T1000 (cell line): ENCODE measurements at regions not wholly inside any gene's neighbourhood (a gene's known extent, or its start where the extent isn't known, plus 50 kb on each side); places are given as distances from the start of the nearest gene placed in this dataset.
"Not testable (repeated sequence)": the region's sequence is repeated elsewhere in the genome, so short reads cannot be mapped to it uniquely, and the experiment has no call there.

Source experiments
- DNase-seq: peaks from one replicate; lab custom pipeline; 2025; ENCODE audit warnings: mixed read lengths; lab: John Stamatoyannopoulos, UW

DNA sequence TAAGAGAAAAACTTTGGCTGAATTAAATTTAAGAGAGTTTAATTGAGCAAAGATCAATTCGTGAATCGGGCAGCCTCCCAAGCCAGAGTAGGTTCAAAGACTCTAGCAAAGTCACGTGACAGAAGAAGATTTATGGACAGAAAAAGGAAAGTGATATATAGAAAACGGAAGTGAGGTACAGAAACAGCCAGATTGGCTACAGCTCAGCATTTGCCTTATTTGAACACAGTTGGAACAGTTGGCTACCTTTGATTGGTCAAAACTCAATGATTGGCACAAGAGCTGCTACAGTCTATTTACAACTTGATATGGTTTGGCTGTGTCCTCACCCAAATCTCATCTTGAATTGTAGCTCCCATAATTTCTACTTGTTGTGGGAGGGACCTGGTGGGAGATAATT, 102.6 kb downstream of the PLG start:
- no peak for DNase-seq

DNA sequence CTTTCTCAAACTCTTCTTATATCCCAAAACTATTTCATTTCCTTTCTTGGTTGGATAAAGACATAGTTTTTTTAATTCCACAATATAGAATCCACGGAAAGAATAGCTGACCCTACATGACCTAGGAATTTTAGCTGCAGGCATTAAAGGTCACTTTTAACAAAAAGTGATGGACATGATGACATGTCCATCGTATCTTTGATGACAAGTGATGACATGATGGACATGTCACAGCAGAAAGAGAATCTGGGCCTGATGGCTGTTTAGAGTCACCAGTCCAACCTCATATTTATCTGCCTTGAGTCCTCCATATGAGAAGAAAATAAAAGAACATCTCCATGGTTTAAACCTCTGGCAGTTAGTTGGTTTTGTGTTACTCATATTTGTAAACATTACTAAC, 106.2 kb downstream of the PLG start:
- no peak for DNase-seq

DNA sequence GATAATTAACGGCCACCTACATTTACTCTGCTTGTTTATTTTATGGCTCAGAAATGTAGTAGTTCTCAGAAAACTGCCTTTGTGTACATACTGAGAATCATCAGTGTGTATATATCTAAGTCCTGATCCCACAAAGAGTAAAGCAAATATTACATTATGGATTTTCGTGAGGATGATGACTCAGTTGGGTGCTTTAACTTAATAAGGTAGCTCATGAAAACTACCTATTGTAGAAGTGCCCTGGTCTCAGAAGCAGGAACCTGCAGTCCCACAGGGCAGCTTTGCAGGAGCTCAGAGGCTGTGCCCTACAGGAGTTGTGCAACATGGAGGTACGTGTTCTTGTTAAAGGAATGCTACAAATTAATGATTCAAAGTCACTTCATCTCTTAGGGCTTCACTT, 108.2 kb downstream of the PLG start:
- DNase-seq, result no peak

DNA sequence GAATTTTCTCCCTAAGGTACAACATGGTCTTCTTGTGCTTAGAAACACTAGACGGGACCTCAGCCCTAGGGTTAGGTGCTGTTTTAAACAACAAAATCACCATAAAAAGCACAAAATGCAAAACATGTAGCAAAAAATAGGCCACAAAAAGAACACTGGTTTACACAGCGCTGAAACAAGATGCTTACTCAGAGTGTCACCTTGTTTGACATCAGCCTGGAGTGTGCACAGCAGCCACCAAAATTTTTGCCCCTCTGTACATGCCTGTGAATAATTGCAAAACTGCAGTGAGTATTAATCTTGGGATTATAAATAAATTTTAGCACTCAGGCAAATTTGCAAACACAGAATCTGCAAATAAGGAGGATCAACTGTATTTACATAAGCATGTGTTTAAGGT, 110.1 kb downstream of the PLG start:
- no peak for DNase-seq

DNA sequence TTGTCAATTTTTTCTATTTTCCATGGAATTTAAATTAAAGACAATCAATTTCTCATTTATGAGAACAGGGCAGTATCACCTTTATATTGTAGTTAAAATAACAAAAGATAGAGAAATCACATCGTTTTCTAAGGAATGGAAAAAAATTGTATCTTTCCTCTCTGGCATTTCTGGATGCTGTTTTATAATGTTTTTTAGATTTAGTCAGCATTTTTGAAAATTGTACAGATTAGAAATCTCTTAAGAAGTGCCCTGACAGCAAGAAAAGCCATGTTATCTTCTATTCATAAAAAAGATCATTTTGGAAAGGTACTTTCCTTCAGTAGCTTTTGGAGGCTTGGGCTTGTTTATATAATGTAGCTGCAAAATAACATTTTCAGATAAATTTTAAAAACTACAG, 116.9 kb downstream of the PLG start:
- no peak for DNase-seq

DNA sequence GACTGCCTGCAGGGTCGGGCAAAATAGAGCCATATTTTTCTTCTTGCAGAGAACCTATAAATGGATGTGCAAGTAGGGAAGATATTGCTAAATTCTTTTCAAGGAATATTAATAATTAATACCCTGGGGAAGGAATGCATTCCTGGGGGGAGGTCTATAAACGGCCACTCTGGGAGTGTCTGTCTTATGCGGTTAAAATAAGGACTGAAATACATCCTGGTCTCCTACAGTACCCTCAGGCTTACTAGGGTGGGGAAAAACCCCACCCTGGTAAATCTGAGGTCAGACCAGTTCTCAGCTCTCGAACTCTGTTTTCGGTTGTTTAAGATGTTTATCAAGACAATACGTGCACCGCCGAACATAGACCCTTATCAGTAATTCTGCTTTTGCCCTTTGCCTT, 118.6 kb downstream of the PLG start:
- not testable (repeated sequence) for DNase-seq

DNA sequence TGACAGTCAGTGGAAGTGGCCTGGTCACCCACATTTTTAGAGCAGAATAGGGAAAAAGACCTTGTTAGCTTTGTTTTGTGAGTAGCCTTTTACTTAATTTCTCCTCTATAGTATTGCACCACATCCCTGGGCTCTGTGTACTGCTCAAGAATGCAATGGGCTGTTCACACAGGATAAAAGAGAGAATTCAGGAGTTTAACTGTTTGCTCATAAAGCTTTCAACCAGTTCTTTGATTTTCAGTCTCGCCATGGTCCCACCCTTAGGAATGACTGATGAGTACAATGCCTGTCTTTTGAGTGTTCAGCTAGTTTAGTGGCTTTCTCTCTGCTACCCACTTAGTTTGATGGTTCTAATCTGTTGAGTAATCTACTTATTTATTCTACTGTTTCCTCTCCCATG, 129.7 kb downstream of the PLG start:
- no peak for DNase-seq

DNA sequence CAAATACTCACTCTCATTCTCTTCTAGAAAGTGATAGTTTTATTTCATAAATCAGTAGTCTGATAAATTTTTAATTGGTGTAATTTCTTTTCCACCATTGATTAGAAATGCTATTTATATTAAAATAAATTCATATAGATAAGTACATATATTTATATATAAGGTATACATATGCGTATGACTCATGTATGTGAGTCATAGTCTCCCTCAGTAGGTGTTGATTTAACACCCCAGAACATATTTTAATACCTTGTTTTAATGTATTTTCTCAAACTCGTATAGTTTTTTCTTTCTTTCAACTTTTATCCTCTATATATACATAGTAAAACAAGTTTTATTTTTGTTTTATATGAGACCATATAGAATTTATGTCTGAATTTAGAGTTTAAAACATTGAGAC, 130.4 kb downstream of the PLG start:
- DNase-seq, result no peak

DNA sequence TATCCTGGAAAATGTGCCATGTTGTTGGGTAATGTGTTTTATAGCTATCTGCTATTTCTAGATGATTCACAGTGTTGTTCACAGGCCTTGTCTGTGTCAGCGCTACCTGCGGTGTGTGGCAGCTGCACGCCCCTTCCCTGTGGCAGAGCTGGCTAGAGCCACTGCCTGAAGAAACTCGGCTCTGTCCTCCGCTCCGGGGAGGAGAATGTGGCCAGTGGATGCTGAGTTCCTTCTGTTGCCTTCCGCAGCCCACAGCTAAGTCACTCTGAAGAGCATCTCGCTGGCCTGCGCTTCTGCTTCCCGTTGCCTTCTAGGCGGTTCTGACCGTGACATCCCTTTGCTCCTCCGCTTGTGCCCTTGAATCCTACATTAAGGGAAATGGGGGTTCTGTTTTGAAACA, 135.1 kb downstream of the PLG start:
- DNase-seq, result no peak

DNA sequence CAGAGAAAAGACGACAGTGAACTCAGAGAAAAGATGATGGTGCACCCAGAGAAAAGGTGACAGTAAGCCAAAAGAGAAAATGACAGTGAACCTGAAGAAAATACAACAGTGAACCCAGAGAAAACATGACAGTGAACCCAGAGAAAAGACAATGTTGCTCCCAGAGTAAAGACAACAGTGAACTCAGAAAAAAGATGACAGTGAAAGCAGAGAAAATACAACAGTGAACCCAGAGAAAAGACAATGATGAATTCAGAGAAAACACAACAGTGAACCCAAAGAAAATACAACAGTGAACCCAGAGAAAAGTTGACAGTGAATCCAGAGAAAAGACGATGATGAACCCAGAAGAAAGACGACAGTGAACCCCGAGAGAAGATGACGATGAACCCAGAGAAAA, 140.5 kb upstream of the MAP3K4 start:
- no peak for DNase-seq

DNA sequence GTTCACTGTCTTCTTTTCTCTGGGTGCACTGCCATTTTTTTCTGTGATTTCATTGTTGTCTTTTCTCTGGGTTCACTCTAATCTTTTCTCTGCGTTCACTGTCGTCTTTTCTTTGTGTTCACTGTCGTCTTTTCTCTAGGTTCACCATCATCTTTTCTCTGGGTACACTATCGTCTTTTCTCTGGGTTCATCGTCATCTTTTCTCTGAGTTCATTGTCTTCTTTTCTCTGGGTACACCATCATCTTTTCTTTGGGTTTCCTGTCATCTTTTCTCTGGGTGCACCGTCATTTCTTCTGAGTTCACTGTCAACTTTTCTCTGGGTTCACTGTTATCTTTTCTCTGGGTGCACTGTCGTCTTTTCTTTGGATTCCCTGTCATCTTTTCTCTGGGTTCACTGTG, 137.6 kb upstream of the MAP3K4 start:
- DNase-seq, result no peak

DNA sequence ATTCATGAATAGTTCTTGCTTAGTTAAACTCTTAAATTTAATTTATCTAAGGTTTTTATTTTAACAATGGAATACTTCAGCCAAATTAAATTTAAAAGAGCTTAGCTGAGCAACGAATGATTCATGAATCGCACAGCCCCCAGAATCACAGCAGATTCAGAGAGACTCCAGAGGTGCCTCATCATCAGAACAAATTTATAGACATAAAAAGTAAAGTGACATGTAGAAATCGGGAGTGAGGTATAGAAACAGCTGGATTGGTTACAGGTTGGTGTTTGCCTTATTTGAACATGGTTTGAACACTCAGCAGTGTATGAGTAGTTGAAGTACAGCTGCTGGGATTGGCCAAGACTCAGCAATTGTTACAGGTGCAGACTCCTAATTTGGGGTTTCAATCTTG, 132.7 kb upstream of the MAP3K4 start:
- no peak for DNase-seq

DNA sequence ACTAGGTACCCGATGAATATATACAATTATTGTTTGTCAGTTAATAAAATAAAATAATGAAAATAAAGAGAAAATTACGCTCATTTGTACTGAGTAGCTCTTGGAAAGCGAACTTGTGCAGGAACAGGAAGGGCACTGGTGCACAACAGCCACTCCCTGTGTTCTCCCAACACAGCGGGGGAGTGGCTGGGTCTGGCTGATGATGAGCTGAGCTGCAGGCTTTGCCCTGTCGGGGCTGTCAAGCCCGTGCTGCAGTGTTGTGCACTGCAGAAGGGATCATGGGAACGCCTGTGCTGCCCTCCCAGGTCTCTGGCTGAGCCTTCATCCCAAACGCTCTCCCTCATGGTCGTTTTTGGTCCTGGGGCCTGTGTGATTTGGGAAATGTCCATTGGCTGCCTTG, 131.7 kb upstream of the MAP3K4 start:
- no peak for DNase-seq

DNA sequence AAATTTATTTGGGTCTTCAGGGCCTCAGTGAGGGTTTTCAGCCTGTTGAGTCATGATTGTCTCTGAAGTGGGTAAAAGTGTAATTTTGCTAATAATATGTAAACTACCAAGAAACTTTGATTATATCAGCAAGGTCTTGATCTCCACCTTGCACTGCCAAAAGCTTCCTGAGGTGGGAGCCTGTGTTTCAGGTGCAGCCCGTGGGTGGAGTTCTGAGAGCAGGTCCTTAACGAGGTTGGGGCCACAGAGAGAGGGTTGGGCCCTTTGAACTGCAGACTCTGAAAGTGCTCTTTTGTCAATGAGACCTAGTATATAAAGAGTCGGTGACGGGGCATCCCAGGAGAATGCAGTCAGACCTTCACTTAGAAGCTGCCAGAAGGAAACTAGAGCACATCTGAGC, 129.7 kb upstream of the MAP3K4 start:
- DNase-seq, result no peak

DNA sequence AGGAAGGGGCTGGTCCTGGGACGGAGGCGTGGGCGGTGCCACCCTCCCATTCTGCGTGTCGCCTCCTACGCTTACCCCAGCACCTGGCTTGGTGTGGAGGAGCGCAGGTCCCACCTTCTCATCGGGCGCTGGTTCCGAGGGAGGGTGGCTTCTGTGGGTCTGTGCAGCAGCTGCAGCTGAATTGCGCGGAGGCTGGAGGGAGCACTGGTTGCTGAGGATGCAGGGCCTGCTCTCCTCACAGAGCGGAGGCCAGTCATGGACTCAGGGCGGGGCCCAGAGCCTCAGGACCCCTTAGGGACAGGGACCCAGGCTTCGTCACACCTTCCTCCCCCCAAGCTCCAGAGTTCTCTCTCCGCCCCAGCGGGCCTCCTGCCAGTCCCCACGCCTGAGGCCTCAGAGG, 127.8 kb upstream of the MAP3K4 start:
- no peak for DNase-seq

DNA sequence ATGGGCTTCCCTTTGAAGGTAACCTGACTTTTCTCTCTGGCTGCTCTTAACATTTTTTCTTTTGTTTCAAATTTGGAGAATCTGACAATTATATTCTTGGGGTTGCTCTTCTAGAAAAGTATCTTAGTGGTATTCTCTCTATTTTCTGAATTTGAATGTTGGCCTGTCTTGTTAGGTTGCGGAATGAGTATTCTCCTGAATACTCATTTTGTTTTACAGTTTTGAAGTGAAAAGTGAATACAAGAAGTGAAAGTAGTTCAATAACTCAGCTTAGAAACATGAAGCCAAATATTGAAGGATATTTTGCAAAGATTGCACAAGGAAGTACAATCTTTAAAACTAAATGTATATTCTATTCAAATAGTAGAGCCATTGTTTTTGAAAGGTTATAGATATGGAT, 120.2 kb upstream of the MAP3K4 start:
- no peak for DNase-seq

DNA sequence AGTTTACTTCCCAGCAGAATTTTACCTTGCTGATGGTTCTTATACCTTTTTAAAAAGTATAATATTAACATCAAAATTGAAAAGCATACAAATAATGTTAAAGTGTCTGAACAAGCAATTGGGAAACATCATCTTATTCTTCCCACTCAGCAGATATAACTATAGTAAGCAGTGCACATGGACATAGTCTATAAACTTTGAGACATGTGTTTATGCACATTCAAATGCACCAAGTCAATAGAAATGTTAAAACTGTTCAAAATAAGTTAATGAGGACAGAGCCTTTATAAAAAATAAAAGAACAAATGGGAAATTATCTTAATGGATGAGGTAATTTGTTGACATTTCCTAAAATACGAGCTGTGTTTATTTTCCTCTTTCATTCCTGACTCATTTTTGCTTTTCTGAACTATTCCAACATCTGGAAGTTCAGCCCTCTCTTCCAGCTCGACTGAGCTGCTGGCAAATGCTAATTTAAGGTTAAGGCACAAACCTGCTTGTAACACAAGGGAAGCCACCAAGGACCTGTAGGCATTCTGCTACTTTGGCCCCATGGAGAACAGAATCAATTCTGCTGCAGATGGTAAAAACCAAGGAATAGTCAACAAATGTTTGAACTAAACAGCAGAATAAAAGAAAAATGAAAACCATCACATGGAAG, 110.3 kb upstream of the MAP3K4 start:
- DNase-seq, result no peak

DNA sequence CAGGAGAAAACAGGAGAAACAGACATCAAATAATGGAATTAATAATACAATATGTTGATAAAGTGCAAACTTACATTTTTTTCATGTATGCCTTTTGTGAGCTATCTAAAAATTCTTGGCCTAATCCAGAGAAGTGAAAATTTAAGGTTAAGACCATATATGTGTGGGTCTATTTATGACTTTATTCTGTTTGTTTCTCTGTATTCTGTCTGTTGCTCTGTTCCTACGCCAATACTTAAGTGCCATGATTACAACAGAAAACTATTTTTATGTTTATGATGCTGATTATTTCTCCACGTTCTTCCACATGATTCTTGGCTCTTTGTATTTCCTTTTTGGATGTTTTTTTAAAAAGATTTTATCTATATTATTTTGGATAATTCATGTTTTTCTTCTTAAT, 109.6 kb upstream of the MAP3K4 start:
- DNase-seq, result no peak

DNA sequence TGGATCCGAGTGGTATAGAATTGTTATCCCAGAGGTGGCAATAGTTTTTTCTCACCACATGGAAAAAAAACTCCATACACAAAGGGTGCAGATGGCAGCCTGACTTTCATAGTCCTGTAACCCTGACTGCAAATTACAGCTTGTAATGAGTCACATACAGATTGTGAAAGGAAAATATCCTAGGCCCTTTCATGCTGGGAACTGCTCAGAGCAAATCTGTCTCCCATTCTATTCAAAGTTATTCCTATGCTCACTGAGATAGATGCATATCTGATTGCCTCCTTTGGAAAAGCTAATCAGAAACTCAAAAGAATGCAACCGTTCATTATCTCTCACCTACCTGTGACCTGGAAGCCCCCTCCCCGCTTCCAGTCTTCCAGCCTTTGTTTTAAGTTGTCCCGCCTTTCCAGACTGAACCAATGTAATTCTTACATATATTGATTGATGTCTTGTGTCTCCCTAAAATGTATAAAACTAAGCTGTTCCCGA, 108.7 kb upstream of the MAP3K4 start:
- DNase-seq, result no peak

DNA sequence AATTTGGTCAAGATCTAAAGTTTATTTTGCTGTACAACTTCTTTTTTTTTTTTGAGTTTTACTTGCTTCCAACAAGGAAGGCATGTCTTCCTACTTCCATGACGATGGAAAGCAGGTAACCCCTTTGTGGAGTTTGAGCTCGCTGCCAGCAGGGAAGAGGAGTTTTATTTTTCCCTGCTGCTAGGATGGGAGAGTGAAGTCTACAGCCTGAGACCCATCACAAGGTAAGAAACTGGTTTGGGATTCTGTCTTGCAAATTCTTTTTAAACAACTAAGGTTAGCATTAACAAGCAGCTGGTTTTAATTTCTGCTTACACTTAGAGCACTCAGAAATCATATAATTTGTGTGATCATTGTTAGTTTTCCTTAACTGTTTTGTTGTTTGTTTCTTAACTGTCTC, 108.0 kb upstream of the MAP3K4 start:
- no peak for DNase-seq

DNA sequence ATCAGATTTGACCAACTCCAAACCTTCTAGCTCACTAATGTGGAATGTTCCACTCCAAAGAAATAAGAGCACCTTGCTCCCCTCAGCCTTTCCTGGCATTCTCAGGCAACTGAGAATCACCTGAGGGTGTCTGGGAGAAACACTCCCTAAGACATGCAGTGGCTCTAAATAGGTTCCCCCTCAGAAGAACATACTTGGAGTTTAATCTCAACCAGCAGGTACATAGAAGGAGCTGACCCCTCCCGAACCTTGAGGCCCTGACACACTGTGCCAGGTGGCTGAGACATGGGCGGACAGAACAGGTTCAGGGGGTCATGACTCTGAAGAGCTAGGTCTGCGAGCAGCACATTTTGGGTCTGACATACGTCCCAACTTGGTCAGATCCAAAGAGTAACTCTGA, 107.6 kb upstream of the MAP3K4 start:
- no peak for DNase-seq

DNA sequence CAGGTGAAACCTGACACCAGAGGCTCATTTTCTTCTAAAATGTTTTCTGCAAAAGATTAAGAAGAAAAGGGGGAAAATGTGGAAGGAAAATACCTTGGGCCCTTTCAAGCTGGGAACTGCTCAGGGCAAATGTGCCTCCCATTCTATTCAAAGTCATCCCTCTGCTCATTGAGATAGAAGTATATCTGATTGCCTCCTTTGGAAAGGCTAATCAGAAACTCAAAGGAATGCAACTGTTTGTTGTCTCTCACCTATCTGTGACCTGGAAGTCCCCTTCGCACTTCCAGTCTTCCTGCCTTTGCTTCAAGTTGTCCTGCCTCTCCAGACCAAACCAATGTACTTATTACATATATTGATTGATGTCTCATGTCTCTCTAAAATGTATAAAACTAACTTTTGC, 102.4 kb upstream of the MAP3K4 start:
- not testable (repeated sequence) for DNase-seq

DNA sequence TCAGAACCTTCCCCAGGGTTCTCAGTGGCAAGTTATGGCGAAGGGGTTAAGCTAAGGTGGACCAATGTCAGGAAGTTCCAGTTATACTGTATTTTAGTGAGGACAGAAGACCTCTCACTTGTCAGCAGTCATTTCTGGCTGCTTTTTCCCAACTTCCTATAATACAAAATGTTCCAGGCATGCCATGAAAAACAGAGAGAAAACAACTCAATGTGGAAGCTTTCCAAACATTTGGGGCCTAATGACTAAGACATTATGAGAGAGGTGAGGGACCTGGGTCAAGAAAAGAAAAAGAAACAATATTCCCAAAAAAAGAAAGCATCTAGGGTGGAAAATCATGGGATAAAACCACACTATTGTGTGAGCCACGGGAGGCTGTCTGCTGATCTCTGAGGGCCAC, 99.9 kb upstream of the MAP3K4 start:
- DNase-seq, result no peak

DNA sequence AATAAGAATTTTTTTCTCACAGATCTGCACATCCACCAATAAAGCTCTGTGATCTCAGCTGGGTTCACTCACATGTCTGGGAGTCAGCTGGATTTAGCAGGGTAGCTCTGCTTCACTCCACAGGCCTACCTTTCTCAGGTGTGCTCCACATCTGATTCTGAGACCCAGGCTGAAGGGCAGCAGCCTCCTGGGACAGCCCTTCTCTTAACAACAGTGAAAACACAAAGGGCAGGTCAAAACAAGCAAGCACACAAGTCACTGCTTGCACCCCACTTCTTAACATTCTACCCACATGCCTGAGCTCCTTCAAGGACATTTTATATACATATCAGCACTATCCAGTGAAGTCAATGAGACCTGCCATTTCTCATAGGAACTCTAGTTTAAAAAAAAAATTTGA, 96.0 kb upstream of the MAP3K4 start:
- DNase-seq, result no peak
